ENCODE measurements at regions not wholly inside any gene's neighbourhood (a gene's known extent, or its start where the extent isn't known, plus 50 kb on each side); places are given as distances from the start of the nearest gene placed in this dataset.

- no peak for TF ChIP-seq EZH2 (IDR thresholded peaks at IDR 0.05; ENCODE audit: low read length, unreplicated experiment)
- TF ChIP-seq, protein P1, sequence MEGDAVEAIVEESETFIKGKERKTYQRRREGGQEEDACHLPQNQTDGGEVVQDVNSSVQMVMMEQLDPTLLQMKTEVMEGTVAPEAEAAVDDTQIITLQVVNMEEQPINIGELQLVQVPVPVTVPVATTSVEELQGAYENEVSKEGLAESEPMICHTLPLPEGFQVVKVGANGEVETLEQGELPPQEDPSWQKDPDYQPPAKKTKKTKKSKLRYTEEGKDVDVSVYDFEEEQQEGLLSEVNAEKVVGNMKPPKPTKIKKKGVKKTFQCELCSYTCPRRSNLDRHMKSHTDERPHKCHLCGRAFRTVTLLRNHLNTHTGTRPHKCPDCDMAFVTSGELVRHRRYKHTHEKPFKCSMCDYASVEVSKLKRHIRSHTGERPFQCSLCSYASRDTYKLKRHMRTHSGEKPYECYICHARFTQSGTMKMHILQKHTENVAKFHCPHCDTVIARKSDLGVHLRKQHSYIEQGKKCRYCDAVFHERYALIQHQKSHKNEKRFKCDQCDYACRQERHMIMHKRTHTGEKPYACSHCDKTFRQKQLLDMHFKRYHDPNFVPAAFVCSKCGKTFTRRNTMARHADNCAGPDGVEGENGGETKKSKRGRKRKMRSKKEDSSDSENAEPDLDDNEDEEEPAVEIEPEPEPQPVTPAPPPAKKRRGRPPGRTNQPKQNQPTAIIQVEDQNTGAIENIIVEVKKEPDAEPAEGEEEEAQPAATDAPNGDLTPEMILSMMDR (conservative IDR thresholded peaks at IDR 0.05; ENCODE audit: low read depth, low read length): no peak
These were observed 224.6 kb downstream of the FAT3 start for GRCh38 chr11:92449222-92449621.
